ENCODE measurements at regions not wholly inside any gene's neighbourhood (a gene's known extent, or its start where the extent isn't known, plus 50 kb on each side); places are given as distances from the start of the nearest gene placed in this dataset.
"Not testable (repeated sequence)": the region's sequence is repeated elsewhere in the genome, so short reads cannot be mapped to it uniquely, and the experiment has no call there.

GRCh38 chr12:116361414-116362223 lies 84.1 kb upstream of the MED13L start:
- no peak for DNase-seq (ENCODE audit: low read depth)

- no peak for DNase-seq (ENCODE audit: low read depth)
These were observed 87.6 kb upstream of the MED13L start for GRCh38 chr12:116365114-116365513.

- no peak for DNase-seq (ENCODE audit: low read depth)
These were observed 88.3 kb upstream of the MED13L start for GRCh38 chr12:116365606-116366455.

GRCh38 chr12:116366456-116366776 lies 88.9 kb upstream of the MED13L start:
- no peak for DNase-seq (ENCODE audit: low read depth)

GRCh38 chr12:116366824-116367223 lies 89.3 kb upstream of the MED13L start:
- DNase-seq (ENCODE audit: low read depth) = no peak

- DNase-seq (ENCODE audit: low read depth) = no peak
These were observed 91.0 kb upstream of the MED13L start for GRCh38 chr12:116368196-116369194.

- peak; percentile 98 for DNase-seq (ENCODE audit: low read depth)
These were observed 92.5 kb upstream of the MED13L start for GRCh38 chr12:116370004-116370404.

GRCh38 chr12:116370886-116371580 lies 93.5 kb upstream of the MED13L start:
- peak; percentile 94 for DNase-seq (ENCODE audit: low read depth)

- peak; percentile 46 for DNase-seq (ENCODE audit: low read depth)
These were observed 95.3 kb upstream of the MED13L start for GRCh38 chr12:116372815-116373214.

GRCh38 chr12:116373572-116374206 lies 96.2 kb upstream of the MED13L start:
- DNase-seq (ENCODE audit: low read depth) = no peak

- DNase-seq (ENCODE audit: low read depth) = no peak
These were observed 96.7 kb upstream of the MED13L start for GRCh38 chr12:116374207-116374606.

GRCh38 chr12:116375278-116375842 lies 97.9 kb upstream of the MED13L start:
- no peak for DNase-seq (ENCODE audit: low read depth)

GRCh38 chr12:116376354-116377193 lies 99.1 kb upstream of the MED13L start:
- peak; percentile 89 for DNase-seq (ENCODE audit: low read depth)

GRCh38 chr12:116377194-116377571 lies 99.7 kb upstream of the MED13L start:
- not testable (repeated sequence) for DNase-seq (ENCODE audit: low read depth)

- DNase-seq (ENCODE audit: low read depth) = no peak
These were observed 100.5 kb upstream of the MED13L start for GRCh38 chr12:116378002-116378401.

- DNase-seq (ENCODE audit: low read depth) = peak; percentile 27
These were observed 102.6 kb upstream of the MED13L start for GRCh38 chr12:116380108-116380507.

GRCh38 chr12:116380740-116381139 lies 103.2 kb upstream of the MED13L start:
- DNase-seq (ENCODE audit: low read depth) = peak; percentile 29

GRCh38 chr12:116381240-116381743 lies 103.8 kb upstream of the MED13L start:
- DNase-seq (ENCODE audit: low read depth) = no peak

Measured in EH (cell line).